HG03135 (cell line): ENCODE measurements at regions not wholly inside any gene's neighbourhood (a gene's known extent, or its start where the extent isn't known, plus 50 kb on each side); places are given as distances from the start of the nearest gene placed in this dataset.
"Not testable (repeated sequence)": the region's sequence is repeated elsewhere in the genome, so short reads cannot be mapped to it uniquely, and the experiment has no call there.

Source experiments
- ATAC-seq: cut with Tn5 transposase; IDR thresholded peaks from one replicate; pipeline ENCODE4 v1.9.1; 2021; ENCODE audit warnings: mild to moderate bottlenecking, moderate library complexity; ENCODE audit not compliant: unreplicated experiment

DNA sequence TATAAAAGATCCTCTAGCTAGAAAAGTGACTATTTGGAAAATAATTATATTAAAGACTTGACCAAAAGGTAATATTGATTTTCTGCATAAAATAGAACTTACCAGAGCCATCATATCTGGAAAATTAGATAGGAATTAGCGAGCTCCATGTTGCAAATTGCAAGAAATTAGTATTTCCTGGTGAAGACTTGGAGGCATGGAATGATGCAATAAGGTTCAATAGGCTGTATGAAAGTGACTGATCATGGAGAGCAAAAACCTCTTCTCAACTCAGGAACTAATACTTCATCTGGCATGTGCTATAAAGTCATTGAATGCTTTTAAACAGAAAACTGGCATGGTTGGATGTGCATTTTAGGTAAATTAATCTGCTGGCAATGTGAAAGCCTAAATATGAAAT, 66.3 kb upstream of the UFM1 start:
- no peak for ATAC-seq

DNA sequence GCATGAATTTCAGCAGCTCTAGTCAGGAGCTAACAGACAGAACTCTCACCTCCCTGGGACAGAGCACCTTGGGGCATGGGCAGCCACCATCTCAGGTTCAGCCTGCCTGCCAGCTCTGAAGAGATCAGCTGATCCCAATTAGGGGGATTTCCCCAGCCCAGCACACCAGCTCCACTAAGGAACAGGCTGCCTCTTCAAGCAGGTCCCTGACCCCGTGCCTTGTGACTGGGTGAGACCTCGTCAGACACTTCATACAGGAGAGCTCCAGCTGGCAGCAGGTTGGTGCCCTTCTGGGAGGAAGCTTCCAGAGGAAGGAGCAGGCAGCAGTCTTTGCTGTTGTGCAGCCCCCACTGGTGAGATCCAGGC, 84.5 kb upstream of the UFM1 start:
- ATAC-seq, result no peak

DNA sequence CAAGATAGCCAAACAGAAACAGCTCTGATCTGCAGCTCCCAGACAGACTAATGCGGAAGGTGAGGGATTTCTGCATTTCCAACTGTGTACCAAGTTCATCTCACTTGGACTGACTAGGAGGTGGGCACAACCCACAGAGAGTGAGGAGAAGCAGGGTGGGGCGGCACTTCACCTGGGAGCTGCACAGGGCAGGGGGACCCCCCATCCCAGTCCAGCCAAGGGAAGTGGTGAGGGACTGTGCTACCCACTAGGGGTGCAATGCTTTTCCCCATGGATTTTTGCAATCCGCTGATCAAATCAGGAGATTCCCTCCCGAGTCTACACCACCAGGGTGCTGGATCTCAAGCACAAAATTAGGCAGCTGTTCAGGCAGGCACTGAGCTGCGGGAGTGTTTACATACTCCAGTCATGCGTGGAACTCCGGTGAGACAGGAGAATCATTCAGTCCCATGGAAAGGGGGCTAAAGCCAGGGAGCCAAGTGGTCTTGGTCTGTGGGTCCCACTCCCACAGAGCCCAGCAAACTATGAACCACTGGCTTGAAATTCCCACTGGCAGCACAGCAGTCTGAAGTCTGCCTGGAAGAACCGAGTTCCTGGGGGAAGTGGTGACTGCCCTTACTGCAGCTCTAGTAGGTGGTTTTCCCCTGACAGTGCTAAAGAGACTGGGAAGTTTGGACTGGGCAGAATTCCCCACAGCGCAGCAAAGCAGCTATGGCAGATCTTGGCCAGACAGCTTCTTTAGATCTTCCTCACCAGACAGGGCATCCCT, 85.1 kb upstream of the UFM1 start:
- ATAC-seq, result no peak

DNA sequence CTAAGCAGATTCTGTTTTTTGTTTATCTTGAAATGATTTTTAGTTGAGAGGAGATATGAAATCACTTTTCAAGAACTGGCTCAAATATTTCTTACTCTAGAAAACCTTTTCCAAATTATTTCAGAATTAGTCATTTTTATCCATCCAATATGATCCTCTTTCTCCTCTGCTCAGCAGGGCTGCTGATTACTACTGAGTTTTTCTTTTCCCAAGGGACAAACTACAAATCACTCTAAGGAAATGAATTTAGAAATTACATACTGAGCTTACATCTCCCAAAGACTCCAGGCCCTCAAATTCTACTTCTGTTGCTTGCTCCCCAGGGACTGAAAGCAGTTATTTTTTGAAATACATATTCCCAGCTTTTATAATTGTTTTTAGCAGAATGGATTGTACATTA, 87.4 kb upstream of the UFM1 start:
- no peak for ATAC-seq

DNA sequence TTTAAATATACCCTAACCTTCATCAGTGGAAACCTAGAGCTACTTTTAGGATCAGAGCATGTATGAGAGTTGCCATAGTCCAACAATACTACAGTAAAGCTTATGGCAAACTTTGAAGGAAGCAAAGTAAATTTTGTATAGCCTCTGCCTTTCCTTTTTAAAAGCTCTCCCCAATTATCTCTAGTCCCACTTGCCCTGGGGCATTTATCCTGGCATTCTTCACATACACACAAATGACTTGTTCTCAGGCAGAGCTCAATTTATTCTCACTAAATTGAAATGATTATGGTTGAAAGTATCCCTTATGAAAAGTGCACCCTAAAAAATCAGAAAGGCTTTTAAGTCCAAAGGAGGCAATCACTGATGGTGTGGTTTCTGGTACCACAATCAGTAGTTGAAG, 94.1 kb upstream of the UFM1 start:
- ATAC-seq, result no peak

DNA sequence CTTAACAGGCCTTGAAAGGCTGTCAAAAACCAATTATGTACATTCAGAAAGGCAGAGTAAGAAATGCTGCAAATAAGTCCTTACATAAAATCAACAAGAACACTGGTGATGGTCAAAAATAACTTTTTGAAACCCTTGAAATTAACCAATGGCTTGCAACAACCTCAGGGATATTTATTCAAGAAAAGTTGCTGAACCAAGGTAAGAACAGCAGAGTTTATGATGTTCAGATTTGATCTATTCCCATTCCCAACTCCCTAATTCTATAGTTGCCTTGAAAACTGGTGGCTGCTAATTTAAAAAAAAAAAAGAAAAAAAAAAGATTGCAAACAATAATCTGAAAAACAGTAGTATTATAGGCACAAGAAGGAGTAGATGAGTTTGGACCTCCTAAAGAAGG, 109.8 kb upstream of the UFM1 start:
- no peak for ATAC-seq

DNA sequence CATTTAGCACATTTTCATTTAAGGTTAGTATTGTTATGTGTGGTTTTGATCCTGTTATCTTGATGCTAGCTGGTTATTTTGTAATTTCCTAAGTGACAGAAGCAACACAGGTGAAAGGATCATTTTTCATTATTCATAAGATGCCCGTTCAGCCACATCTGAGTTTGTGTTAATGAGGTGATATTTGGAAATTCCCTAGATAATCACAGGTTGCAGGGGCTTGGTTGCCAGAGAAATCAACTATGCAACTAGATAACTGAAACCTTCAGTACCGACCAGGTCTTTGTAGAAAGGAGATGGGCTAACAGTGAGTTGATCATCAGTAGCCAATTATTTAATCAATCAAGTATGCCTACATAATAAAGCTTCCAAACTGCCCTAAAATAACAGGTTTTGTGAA, 121.3 kb upstream of the UFM1 start:
- ATAC-seq, result no peak

DNA sequence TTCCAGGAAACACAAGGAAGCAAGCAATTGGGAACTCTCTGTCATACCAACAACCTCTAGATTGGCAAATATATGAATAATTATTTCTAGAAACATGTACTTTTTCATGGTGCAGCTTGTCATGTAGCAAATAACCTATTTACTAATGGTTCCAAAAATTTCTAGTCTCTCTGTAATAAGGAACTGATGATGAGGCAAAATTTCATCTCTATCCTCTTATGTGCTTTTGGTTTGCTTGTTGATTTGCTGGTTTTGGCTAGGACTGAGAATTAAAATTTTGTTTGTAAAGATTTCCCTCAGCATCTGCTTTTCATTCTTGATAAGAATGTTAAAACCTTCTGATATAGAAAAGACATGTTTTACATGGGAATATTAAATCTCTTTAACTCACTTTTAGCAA, 123.2 kb upstream of the UFM1 start:
- no peak for ATAC-seq

DNA sequence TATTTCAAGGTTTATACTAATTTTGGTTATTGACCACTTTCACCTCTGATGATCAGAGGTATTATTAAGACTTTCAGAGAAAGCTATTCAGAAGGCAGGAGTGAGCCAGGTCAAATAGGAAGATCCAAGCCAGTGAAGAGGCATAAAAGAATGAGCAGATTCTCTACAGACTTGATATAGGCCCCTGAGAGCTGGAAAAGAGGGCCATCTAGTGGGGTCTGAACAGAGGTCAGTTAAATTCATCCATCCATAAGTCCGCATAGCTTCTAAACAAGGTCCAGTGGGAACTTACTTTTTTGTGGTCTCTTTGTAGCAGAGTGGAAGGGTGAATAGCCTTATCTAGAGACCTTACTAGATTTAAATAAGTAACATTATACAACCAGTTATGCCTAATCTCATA, 126.6 kb upstream of the UFM1 start:
- no peak for ATAC-seq

DNA sequence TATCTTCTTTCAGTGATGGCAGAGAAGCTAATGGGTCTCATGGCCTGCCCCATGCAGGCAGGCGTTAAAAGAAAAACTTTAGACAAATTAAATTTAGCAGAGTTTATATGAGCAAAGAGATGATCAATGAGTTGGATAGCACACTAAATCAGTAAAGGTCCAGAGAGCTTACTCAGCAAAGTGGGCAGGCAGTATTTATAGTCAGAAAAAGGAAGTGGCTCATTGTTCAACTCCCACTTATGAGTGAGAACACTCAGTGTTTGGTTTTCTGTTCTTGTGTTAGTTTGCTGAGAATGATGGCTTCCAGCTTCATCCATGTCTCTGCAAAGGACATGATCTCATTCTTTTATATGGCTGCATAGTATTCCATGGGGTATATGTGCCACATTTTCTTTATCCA, 128.5 kb upstream of the UFM1 start:
- ATAC-seq, result not testable (repeated sequence)

DNA sequence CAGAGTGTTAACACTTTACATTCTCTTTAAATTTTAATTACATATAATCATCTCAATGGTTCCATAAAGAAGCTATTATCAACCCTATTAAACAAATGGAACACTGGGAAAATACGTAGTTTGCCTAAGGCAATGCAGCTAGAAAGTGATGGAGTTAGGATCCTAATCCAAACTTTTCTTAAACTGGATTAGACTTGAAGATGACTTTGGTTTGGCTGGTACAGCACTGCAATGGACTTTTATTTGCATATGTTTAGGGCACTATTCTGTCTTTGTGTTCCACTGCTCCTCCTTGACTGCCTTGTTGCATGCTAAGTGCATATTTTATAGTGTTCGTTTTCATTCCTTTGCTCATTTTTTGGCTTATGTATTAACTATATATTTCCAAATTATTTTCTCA, 133.5 kb upstream of the UFM1 start:
- no peak for ATAC-seq

DNA sequence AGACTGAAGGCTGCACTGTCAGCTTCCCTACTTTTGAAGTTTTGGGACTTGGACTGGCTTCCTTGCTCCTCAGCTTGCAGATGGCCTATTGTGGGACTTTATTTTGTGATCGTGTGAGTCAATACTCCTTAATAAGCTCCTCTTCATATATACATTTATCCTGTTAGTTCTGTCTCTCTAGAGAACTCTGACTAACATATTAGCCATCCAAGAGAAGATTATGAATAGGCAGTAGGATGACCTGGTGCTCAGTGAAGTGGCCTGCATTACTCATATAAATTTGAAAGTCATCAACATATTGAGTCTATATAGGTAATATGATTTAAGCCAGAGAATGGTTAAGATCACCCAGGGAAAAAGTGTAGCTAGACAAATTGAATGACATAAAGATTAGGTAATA, 136.3 kb upstream of the UFM1 start:
- no peak for ATAC-seq

DNA sequence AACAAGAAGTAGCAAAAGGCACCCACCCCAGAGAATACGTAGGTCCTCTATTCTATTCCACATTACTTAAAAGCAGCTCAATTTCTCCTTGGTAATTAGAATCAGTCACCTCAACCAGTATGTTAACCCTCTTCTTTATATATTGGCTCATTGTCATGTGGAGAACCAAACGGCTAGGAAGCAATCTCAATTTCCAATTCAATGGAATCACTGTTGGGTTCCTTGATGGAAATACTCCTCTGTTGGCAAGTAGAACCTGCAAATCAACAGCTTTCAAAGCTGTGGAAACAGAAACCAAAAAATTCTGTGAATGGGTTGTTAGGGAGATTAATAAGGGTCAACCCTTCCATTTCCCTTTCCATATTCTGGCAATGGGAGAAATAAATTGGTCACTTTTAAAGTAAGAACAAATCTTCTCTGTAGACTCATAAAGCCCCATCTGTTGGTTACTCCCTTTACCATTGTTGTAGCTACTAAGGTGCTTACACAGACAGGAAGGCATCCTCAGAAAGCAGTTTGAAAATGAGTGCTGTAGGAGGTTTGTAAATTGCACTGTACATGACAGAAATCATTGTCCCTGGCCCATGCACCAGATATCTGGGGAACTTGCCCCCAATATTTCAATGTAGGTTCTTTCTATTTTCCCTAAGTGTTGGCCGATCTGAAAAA, 138.6 kb upstream of the UFM1 start:
- ATAC-seq, result no peak

DNA sequence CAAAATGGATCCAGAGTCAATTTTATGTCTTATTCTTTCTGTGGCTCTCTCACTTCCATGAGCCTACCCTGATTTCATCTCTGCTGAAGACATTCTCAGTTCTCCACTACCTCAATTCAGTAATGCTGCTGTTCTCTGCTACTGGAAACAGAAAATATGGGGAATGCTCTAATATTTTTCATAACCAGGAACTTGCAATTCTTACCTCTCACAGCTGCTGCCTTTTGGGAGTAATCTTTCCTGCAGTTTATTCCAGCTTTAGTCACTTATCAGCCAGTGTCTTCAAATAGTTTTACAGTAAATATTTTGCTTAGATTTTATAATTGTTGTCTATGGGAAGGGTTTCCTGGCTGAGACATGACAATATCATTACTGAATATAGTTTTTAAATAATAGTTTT, 145.1 kb upstream of the UFM1 start:
- ATAC-seq, result no peak

DNA sequence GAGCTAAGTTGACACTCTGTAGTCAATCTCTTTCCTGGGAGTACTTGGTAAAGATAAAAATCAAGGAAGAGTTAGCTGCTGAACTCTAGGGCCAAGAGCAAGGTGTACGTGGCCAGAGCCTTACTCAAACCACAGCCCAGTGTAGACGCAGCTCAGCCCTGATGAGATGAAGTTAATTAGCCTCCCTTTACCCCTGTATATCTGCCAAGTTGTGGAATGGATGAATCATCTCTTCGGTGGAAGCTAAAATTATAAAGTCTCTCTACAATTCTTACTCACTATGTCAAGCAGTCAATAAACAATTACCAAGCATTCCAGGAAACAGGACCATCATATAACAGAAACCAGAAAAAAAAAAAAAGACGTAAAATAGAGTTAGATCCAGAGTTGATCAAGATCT, 146.9 kb upstream of the UFM1 start:
- ATAC-seq, result no peak

DNA sequence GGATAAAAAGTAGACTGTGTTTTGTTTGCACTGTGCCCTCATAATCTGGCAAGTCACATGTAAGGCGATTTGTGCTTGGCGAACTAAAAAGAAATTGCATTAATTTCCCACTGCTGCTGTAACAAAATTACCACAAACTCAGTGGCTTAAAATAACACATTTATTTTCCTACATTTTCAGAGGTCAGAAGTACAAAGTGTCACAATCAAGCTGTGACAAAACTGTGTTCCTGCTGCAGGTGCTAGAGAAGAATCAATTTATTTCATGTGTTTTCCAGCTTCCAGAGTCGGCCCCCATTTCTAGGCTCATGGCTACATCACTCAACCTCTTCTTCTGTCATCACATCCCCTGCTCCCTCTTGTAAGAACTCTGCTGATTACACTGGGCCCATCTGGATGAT, 158.6 kb upstream of the UFM1 start:
- no peak for ATAC-seq

DNA sequence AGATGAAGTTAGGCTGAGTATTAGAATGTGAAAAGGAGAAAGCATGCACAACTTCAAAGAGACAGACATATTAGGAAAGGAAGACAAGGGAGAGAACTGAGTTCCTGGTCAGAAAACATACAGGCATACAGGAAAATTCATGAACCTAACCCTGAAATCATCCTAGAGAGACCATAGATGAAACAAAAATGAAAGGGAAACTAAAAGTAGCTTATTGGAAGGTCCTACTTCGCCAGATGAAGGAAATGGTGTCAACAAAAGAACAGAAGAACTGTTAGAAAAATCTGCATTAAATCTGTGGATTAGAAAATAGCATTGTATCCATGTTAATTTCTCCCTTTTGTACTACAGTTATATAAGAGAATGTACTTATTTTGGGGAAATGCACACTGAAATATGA, 169.0 kb upstream of the UFM1 start:
- peak; percentile 63 for ATAC-seq

DNA sequence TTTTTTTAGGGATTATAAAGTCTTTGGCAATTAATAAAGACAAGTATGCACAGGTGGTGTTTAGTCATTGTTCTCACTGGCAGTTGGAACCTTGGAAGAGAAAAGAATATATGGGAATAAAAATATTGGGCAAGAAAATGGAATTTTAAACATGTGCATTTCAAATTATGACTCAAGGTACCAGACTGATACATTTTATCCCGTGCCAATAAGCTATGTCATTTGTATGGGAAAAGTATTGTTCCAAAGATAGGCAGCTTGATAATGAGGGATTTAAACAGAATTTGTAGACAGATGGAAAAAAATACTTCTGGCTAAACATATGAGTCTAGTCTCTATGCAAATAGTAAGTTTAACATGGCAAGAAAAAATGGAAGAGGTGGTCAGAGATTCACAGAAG, 169.5 kb upstream of the UFM1 start:
- ATAC-seq, result no peak

DNA sequence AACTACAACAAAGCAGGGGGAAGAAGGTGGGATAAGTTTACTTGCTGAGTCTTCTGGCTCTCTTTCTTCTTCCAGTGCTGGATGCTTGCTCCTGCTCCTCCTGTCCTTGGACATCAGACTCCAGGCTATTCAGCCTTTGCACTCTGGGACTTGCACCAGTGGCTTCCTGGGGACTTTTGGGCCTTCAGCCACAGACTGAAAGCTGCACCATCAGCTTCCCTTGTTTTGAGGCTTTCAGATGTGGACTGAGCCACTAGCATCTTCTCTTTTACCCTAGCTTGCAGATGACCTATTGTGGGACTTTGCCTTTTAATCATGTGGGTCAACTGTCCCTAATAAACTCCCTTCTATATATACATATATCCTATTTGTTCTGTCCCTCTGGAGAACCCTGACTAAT, 173.0 kb upstream of the UFM1 start:
- ATAC-seq, result no peak

DNA sequence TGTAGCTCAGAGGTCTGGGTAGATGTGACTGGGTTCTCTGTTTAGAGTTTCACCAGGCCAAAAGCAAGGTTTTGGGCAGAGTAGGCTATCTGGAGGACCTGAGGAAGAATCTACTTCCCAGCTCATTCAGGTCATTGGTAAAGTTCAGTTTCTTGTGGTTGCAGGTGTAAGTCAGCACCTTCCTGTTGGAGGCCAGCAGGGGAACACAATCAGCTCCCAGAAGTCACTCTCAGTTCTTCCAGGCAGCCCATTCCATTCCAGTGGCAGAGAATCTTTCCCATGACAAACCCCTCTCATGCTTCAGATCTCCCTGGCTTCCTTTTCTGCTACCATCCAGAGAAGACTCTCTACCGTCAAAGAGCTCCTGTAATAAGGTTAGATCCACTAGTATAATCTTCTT, 176.2 kb upstream of the UFM1 start:
- ATAC-seq, result no peak

DNA sequence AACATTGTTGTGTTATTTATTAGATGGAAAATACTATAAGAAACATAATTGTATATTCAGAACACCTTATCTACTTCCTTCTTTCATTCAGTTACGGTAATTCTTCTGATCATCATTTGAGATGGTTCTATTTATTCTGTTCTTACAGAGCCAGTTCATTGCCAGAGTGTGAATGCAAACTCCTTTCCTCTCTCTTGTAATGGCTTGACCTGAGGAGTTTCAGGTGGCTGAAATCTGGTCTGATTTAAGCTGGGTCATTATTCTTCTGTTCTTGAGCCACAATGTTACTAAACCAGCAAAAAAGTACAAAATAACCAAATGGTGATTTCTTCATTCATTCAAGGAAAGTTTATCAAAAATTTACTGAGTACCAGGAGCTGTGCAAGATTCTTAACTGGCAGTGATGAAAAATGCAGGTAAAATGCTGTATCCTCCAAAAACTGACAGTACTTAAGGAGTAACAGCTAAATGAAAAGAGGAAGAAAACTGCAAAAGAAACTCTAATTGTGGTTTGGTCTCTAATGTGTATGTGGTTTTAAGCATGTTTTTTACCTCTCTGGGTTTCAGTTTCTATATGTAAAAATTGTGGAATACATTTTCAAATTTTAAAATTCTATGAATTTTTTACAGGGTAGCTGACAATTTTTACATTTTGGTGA, 182.4 kb upstream of the UFM1 start:
- ATAC-seq, result peak; percentile 97

DNA sequence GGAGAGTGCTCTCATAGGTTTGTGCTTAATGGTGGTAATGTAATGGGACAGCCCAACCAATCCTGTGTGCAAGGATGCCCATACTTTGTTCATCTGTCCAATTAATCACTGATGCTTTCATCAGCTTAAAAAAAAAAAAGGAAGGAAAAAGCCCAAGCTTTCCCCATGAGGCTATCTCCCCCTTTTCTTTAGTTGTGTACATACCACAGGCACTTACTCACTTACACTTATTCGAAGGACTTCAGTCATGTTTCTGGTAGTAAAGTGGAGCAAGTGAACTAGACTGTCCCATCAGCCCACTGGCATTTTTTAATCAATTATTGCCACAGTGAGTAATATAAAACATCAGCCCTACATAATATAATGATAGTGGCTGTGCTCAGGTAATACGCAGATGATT, 183.5 kb upstream of the UFM1 start:
- ATAC-seq, result no peak
